RKO (cell line): ENCODE measurements at regions not wholly inside any gene's neighbourhood (a gene's known extent, or its start where the extent isn't known, plus 50 kb on each side); places are given as distances from the start of the nearest gene placed in this dataset.
"Not testable (repeated sequence)": the region's sequence is repeated elsewhere in the genome, so short reads cannot be mapped to it uniquely, and the experiment has no call there.

Source experiments
- DNase-seq: peaks from one replicate; pipeline ENCODE4 v3.0.0-alpha.2; 2016; ENCODE audit warnings: low spot score

DNA sequence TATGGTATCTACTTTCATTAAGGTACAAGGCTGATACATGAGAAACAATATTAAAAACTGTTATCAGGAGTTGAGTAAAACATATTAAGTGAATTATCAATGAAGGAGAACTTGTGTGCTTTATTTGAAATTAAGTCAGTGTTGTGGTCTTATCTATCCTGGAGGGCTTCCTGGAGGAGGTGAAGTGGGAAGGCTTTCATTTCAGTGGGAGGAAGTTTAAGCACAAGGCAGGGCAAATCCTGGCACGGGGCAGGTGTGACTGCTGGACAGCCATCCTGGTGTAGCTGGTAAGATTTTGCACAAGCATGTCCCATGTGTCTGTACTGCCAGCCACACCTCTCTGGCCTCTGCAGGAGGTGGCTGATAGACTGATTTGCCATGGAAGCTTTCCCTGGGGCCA is 159.7 kb upstream of the SKOR2 start:
- no peak for DNase-seq

GRCh38 chr18:47410139-47410538 is 158.7 kb upstream of the SKOR2 start:
- DNase-seq: no peak

GRCh38 chr18:47409519-47409918 is 158.1 kb upstream of the SKOR2 start:
- no peak for DNase-seq

- no peak for DNase-seq
Observed at GRCh38 chr18:47407736-47408135, 156.3 kb upstream of the SKOR2 start.

DNA sequence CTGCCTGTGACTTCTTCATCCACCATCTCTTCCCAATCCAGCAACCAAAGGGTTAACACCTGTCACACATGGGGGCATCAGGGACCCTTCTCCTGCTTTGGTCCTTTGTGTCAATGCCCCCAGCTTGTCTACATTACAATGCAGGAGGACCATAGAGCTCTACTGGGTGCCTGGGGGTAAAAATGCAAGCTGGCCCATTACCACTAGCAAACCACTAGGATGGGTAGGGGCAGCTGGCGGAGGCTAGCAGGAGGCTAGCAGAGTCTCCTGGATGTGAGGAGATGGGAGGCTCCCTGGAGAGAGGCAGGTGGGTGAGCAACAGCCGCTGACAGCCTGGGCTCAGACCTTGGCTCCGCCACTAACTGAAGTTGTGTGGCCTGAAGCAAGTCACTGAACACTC is 153.4 kb upstream of the SKOR2 start:
- no peak for DNase-seq

GRCh38 chr18:47403949-47404348 is 152.5 kb upstream of the SKOR2 start:
- no peak for DNase-seq

GRCh38 chr18:47403317-47403716 is 151.9 kb upstream of the SKOR2 start:
- no peak for DNase-seq

DNA sequence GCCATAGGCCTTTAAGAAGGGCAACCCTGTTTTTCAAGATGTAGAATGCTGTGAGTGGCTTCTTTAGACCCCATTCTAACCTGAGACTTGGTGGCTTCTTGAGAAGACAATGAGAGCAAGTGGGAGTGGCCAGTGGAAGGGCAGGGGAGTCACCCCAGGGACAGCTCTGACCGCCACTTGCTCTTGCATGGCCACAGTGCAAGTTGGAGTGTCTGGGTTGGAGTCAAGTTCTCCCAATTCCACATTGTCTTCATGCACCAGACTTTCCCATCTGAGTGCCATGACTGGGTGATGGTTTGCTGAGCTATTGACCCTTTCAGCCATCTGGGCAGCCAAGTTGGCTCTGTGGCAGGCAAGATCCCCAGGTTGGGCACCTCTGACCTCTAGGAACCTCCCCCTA is 148.0 kb upstream of the SKOR2 start:
- DNase-seq: no peak

DNA sequence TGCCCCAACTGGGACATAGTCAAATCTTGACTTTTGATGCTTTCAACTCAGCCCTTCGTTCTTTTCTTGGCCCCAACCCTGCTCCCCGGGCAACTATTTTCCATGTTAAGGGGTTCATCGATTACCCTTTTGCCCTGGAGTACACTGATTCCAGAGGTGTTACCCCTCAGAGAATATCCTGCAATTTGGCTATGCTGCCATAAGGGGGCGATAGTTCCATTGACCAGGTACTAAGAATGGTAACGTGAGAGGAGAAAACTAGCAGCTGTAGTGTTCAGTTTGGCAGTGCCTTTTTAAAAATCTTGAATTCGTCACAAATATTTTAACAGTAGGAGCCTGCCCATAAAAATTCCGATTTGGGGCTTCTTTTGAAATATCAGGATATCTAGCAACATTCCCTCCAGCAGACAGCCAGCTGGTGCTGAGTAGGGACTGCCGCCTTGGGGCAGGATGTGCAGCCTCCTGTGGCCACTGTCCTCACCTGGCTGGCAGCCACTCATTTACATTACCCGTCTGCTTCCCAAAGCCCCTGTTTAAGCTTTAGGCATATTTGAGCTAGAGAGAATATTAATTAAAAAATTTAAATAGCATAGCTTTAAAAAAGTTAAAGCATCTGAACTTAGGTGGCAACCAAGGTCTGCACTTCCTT is 146.3 kb upstream of the SKOR2 start:
- no peak for DNase-seq

DNA sequence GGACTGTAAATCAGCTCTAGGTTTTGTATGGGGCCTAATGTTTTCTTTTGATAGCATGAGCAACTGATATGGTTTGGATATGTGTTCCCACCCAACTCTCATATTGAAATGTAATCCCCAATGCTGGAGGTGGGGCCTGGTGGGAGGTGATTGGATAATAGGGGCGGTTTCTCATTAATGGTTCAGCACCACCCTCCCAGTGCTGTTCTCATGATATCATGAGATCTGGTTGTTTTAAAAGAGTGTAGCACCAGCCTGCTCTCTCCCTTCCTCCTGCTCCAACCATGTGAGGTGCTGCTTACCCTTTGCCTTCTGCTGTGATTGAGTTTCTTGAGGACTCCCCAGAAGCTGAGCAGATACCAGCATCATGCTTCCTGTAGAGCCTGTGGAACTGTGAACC is 140.2 kb upstream of the SKOR2 start:
- no peak for DNase-seq

DNA sequence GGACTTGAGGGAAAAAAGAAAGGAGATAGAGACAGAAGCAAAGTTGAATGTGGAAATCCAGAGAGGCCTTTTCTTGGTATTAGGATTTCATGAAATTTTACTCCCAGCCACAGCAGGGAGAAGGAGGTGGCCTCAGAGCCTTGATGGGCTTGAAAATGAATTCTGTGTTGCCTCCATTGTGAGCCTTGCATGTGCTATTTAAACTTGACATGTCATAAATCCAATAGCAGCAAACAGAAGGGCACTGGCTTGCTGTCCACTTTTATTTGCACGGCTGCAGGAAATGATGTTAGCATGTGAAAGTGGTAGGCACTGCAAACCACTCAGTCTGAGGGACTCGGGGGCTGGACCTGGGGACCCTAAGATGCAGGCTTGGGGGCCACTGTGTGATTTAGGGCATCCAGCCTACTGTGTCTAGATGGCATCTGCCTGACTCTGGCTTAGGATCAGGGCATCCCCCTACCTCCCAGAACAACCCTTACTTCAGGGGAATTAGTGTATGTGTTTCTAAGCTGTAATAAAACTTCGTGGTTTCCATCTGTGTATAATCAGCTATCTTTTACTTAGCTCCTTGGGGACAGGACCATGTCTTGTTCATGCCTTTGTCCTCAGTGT is 139.1 kb upstream of the SKOR2 start:
- DNase-seq: no peak

GRCh38 chr18:47389210-47389609 is 137.8 kb upstream of the SKOR2 start:
- no peak for DNase-seq

- DNase-seq: no peak
Observed at GRCh38 chr18:47387864-47388263, 136.4 kb upstream of the SKOR2 start.

DNA sequence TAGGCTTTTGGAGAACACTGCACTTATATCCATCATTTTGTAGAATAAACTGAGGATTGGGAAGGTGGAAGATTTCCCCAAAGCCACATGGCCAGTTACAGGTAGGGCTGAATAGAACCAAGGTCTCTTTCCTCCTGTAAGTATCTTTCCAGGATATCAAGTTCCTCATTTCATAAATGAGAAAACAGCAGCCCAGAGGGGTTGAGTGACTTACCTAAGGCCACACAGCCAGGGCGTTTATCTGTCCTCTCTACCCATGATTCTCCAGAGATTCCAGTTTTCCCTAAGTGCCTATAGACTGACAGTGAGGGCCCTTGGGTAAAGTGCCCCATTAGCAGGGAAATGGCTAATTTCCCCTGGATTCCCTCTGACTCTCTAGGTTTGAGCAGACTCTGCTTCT is 132.3 kb upstream of the SKOR2 start:
- no peak for DNase-seq

GRCh38 chr18:47381975-47382570 is 130.6 kb upstream of the SKOR2 start:
- DNase-seq: no peak

GRCh38 chr18:47380153-47380552 is 128.7 kb upstream of the SKOR2 start:
- no peak for DNase-seq

- DNase-seq: no peak
Observed at GRCh38 chr18:47373465-47373864, 122.0 kb upstream of the SKOR2 start.

GRCh38 chr18:47370052-47370451 is 118.6 kb upstream of the SKOR2 start:
- DNase-seq: no peak

DNA sequence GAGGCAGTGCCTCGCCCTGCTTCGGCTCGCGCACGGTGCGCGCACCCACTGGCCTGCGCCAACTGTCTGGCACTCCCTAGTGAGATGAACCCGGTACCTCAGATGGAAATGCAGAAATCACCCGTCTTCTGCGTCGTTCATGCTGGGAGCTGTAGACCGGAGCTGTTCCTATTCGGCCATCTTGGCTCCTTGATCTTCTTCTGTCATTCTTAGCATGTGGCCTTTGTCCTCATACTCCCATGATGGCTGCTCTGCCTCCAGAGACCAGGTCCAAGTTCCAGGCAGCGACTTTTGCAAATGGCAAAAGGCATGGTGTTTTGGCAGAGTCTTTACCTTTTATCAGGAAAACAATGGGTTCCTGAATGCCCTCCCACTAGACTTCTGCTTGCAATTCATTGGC is 102.6 kb upstream of the SKOR2 start:
- not testable (repeated sequence) for DNase-seq

DNA sequence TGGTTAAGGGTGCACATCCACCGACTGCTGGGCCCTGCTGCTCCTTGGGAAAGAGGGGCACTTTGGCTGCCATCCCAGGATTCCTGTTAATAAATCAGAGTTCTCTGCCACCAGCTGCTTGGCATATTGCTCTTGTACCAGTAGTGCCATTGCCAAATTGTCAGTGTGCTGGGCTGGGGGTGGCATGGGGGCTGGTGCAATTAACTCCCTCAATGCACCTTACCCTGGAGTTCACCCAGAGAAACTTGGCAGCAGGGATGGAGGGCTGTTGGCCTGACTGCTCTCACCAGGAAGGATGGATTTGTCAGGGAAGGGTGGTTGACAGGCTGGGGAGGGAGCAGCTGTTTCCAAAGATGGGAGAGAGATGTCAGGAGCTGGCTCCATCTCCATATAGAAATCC is 94.6 kb upstream of the SKOR2 start:
- no peak for DNase-seq

DNA sequence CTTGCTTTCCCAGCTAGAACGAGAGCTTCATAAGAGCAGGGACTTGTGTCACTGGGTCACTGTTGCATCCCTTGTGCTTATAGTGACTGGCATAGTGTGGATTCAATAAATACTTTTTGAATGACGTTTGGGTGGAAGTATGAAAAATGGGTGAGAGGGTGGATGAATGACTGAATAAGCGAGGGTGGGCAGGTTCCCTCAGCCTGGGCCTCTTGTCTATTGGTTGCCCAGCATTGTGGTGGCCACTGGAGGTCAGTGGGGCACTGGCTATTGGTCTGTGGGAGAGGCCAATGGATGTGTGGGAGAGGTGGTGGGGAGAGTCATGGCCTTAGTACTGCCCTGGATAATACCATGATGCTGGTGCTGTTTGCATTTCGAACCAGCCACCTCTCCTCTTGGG is 93.8 kb upstream of the SKOR2 start:
- no peak for DNase-seq

GRCh38 chr18:47343291-47343690 is 91.8 kb upstream of the SKOR2 start:
- no peak for DNase-seq

DNA sequence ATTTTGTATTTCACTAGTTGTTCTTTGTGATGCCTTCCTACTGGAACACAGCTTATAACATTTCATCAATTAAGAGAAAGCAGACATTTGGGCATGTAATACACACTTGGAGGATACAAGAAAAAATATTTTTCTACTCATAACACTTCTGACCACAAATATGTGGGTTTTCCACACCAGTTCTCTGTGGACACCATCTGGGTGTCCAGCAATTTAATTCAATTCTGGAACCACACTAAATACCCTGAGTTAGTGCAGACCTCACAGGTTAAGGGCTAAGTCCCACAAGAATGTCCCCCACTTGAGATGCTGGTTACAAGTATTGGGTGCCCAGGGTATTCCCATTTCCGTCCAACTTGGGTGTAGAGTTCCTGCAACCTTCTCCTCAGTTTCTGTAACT is 91.1 kb upstream of the SKOR2 start:
- no peak for DNase-seq

GRCh38 chr18:47341678-47342077 is 90.2 kb upstream of the SKOR2 start:
- DNase-seq: no peak
